ENCODE measurements at regions not wholly inside any gene's neighbourhood (a gene's known extent, or its start where the extent isn't known, plus 50 kb on each side); places are given as distances from the start of the nearest gene placed in this dataset.
"Not testable (repeated sequence)": the region's sequence is repeated elsewhere in the genome, so short reads cannot be mapped to it uniquely, and the experiment has no call there.

- no peak for DNase-seq
Measured at GRCh38 chr1:200316148-200316803, 93.6 kb downstream of the ZNF281 start.

DNA sequence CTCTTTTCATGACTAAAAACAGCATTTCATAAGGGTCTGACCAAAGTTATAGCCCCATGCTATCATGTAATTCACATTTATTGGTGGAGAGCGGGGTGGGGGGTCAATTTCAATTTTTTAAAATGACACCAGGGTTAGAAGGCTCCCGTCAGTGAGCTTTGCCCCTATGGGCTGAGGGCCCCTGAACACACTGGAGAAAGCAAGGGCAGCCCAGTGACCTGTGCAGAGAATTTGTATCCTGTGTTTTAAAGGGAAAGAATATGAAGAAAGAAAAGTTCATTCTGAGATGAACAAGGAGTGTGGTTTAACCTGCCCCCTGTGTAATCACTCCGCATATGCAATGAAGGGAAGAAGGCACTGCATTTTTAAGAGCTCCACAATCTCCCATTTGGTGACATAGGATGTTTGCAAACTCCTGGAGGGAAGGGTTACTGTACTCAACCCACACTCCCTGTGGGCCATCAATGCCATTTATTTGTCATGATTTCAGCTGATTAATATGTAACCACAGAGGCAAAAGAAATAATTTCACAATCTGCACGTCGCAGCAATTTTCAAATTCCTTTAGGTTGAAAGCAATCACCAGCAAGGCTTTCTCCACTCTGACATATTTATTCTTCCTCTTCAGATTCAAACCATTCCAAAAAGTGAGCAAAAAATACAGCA lies 95.6 kb downstream of the ZNF281 start:
- DNase-seq: no peak

GRCh38 chr1:200311256-200311655 lies 98.6 kb downstream of the ZNF281 start:
- DNase-seq: no peak

DNA sequence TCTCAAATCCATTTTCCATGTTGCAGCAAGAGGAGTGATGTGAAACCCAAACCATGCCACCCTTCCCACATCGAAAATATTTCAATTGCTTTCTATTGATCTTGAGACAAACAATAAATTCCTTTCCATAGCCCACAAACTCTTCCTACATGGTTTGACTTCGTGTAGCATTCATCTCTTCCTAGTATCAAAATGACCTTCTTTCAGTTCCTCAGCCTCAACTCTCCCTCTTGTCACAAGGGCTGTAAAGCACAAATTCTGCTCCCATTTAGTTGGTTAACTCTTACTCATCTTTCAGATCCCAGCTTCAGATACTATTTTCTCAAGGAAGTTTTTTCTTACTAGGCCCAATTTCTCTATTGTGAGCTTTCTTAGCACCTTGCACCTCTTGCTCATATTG lies 99.0 kb downstream of the ZNF281 start:
- DNase-seq: no peak

- DNase-seq: no peak
Measured at GRCh38 chr1:200307755-200308066, 102.1 kb downstream of the ZNF281 start.

DNA sequence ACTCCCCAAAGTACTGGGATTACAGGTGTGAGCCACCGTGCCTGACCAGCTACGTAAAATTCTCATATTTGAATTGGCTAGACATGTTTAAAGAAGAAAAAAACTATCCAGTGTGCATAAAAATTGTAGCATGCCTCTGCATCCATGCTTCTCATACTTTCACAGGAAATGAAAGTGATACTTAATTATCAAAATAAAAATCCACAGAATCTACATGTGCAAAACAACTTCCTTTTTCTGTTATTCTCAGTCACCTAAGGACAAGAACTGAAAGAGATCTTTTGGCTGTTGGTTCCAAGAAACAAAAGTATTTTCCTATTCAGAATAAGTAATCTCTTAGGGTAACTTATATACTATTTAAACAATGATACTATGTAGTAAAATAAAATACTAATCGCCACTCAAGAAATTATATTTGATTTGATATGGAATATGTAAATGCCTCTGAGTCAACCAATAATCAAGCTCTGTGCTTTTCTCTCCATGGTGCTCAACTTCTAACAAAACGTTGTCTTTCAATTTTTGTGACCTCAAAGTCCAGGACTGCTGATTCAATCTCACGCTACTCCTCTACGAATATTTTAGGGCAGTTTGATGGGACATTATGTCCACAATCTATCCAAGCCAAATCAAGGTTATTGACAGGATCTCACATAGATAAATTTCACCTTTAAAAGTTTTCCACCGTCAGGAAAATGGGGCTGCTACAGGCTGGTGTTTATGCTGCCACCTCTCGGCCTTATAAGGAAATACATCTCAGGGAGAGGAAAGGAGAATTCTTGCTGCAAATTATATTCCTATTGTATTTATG lies 102.7 kb downstream of the ZNF281 start:
- DNase-seq: no peak

DNA sequence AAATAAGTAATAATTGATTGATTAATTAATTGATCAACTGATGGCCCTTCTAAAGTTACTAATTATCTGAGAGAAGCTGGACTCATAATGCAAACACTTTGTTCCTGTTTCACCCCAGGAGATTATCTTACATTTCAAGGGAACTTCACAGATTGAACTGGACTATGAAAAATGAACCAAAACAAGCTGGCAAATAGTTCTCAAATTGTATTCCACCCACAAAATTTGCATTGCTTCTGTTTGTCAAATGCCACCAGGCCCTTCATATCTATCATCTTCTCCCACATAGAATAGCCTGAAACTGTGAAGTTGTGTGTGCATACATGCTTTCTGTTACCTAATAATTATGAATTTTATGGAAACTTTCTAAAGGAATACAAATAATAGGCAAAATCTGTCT lies 104.0 kb downstream of the ZNF281 start:
- no peak for DNase-seq

- peak; percentile 48 for DNase-seq
Measured at GRCh38 chr1:200304171-200304570, 105.7 kb downstream of the ZNF281 start.

DNA sequence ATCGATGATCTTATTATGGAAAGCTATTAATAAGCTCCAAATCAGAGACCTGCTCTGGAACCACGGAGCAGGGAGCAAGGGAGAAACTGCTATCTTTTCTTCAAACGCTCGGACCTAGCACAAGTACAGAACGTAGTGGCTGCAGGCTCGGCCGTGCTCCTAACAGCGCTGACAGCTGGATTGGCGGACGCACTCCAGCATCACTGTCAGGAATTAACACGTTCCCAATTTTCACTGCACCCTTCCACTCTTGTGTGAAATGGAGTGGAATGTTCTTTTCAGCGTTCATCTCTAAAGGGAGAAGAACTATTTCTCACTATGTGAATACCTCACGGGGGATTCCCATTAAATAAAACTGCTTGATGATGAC lies 106.9 kb downstream of the ZNF281 start:
- DNase-seq: peak; percentile 52

DNA sequence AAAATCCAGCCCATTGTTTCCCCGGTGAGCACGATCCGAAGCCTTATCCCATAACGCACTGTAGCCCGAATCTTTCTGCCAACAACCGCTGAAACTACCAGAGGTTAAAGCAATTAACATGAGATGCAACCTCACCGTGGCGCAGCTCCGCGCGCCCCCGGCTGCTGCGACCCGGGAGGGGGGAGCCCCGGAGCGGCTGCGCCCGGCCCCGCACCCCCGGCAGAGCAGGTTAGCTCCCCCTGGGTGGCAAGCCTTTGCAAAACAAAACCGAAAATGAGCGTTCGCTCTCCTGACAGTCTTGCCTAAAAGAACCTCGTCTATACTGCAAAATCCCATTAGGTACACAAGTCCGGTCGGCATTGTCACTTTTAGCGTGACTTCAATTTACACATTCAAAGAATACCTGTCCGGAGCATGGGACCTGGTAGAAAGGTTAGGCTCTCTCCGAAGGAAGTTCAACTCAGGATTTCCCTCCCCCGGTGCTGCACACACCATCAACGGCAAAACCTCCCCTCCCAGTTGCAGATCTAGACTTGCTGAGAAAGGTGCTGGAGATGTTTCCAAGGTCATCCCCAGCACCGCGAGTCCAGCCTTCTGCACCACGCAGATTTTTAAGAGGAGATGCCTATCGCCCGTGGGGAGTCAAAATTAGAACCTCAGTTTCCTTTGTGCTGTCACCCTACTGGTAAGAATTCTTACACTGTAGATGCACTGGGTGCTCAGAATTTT lies 107.5 kb downstream of the ZNF281 start:
- peak; percentile 64 for DNase-seq

- no peak for DNase-seq
Measured at GRCh38 chr1:200301152-200301551, 108.7 kb downstream of the ZNF281 start.

DNA sequence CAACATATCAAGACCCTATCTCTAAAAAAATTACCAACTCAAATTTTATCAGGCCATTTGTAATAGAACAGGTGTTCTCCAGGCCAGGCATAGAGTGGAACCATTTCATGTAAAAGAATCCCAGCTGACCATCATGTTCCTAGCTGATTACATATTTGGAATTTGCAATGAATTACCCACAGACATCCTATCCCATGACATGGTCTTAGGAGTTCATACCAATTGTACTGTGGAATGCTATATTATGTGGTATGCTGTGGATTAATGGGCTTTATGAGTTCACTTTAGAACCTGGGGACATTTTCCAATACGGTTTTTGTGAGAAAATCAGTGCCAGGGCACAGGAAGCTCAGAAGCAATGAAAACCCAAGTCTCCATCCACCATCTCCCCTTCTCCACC lies 110.3 kb downstream of the ZNF281 start:
- no peak for DNase-seq

DNA sequence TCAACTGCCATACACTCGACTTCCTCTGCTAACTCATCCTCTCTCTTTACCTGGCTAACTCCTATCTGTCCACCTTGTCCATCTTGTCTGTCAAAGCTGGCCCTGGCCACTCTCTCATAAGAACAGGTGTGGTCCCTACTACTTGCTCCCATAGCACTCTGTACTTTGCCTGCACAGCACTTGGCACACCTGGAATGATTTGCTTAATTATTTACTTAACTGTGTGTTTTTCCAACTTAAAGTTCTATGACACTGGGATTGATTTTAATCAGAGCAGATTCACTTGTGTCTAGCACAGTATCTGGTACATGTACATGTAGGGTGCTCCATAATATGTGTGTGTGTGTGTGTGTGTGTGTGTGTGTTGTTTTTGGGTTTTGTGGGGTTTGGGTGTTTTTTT lies 111.6 kb downstream of the ZNF281 start:
- DNase-seq: no peak

GRCh38 chr1:200296091-200296661 lies 113.7 kb downstream of the ZNF281 start:
- DNase-seq: no peak

GRCh38 chr1:200294241-200294640 lies 115.6 kb downstream of the ZNF281 start:
- no peak for DNase-seq

- no peak for DNase-seq
Measured at GRCh38 chr1:200292699-200293098, 117.1 kb downstream of the ZNF281 start.

- DNase-seq: no peak
Measured at GRCh38 chr1:200291106-200291505, 118.7 kb downstream of the ZNF281 start.

DNA sequence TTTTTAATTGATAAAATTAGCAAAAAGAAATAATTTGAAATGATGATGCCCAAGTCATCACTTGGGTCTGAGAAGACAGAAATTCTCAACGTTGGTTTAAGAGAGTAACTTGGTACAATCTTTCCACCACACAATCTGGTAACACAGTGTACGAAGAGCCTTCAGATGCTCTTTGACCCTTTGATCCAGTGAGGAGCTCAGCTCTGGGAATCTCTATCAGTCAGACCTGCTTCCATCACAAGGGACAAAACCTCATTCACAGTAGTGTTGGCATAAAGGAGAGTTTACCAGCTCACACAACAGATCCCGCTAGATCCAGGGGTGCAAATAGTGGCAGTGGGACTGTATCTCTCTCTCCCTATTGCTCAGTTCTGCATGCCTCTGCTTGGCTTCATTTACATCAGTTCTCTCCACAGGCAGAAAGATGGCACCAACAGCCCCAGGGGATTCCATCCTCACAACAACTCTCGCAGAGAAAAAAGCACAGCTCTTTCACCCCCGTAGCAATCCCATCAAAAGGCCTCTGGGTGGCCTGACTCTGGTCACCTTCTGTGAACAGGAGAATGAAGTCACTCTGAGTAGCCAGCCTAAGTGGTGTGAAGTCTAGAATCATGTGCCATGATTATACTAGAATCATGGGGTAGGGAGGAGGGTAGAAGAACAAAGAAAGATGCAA lies 119.7 kb downstream of the ZNF281 start:
- DNase-seq: no peak

DNA sequence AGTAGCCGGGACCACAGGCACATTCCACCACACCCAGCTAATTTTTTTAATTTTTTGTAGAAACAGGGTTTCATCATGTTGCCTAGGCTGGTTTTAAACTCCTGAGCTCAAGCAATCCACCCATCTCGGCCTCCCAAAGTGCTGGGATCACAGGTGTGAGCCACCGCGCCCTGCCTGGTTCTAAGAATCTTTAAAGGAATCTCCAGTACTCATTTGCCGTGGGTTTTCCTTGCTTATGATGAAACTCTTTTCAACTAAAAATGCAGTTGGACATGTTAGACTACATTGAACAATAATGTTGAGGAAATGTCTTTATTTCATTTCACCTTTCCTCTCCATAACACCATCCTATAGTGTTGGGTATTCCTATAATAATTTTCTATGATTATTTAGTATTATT lies 121.6 kb downstream of the ZNF281 start:
- DNase-seq: no peak

- not testable (repeated sequence) for DNase-seq
Measured at GRCh38 chr1:200284236-200284635, 125.6 kb downstream of the ZNF281 start.

DNA sequence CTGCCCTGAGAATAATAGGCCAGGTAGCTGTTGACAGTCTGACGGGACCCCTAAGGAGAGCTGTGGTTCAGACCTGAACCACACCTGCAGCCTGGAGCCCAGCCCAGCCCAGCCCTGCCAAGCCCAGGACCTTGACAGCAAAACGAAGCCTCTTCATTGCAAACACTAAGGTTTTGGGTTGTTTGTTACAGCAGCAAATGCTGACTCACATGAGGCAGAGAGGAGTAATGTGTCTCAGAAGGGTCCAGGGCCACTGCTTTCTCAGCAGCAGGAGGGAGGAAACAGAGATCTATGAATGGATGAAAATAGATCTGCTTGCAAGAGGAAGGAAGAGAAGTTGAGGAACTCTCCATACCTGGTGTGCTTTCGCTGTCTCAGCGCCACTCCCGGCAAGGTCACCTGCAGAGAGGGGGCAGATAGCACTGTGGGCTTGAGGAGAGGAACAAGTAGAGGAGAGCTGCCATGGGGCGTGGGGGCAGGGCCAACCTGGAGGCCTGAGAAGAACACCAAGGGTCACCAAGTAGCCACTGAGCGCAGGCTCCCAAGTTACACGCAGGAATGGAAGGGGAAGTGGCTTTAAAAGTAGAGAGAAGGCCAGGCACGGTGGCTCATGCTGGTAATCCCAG lies 127.2 kb downstream of the ZNF281 start:
- no peak for DNase-seq

DNA sequence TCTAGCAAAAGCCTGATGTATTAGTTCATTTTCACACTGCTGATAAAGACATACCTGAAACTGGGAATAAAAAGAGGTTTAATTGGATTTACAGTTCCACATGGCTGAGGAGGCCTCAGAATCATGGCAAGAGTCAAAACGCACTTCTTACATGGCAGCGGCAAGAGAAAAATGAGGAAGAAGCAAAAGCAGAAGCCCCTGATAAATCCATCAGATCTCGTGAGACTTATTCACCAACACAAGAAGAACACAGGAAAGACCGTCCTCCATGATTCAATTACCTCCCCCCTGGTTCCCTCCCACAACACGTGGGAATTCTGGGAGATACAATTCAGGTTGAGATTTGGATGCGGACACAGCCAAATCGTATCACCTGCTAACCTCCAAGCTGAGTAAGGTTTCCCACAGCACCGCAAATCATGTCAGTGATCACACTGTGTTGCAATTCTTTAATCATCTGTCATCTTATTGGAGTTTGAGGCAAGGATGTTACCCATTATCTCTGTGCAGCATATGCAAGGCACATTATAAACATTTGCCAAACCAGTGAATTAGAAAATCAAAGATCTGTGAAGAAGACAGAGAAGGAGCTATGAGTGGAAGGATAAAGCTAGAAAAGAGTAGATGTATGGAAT lies 128.5 kb downstream of the ZNF281 start:
- DNase-seq: no peak
